ENCODE measurements at regions not wholly inside any gene's neighbourhood (a gene's known extent, or its start where the extent isn't known, plus 50 kb on each side); places are given as distances from the start of the nearest gene placed in this dataset.

DNA sequence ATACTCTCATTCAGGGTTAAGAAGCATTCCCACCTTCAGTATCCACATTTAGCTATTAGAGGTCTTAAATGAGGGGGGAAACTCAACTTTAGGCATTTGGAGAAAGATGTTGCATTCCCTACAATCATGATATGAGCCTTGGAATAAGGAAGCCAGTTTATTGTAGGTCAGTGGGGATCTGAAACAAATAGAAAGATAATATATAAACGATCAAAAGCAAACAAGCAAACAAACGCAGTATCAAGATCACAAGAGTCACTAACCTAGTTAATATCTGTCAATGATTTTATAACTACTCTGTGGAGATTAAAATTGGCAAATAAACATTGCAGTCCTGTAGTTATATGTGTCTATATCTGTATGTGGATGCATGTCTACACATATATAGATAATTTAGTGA is 152.4 kb upstream of the LRATD1 start:
- H3K79me2 ChIP-seq (ENCODE audit: insufficient read depth, low read length), result no peaks in the 10 kb centered on the region
- H3K79me1 ChIP-seq (ENCODE audit: insufficient read depth, low read depth, low read length, poor library complexity, severe bottlenecking), result no peaks in the 10 kb centered on the region
- H3K4me2 ChIP-seq (ENCODE audit: insufficient read depth, insufficient read length, low read length), result no peak overlapping the region
- Mint-ChIP-seq H3K4me1 (no peaks in the 10 kb centered on the region), H3K27ac (no peak overlapping the region), H3K36me3 (ENCODE audit: insufficient read depth in 1 of 3, low read depth in 3 of 3) (no peaks in the 10 kb centered on the region), H3K9me3 (no peaks in the 10 kb centered on the region; a peak in 1 of 5 replicates), H3K27me3 (ENCODE audit: low read depth) (no peaks in the 10 kb centered on the region), H3K4me3 (no peak overlapping the region)
- no peak overlapping the region for H2BK5ac ChIP-seq (ENCODE audit: insufficient read length, low read length)
- no peak overlapping the region for H2AK5ac ChIP-seq (ENCODE audit: insufficient read length, low read length)
- H2BK12ac ChIP-seq (ENCODE audit: insufficient read length, low read depth, low read length), result no peak overlapping the region
- DNase-seq, result no peak
- no CpG with 5 or more reads among the region's 2 CpGs for WGBS (ENCODE audit: extremely low coverage, insufficient read length, low lambda C conversion rate)
- H3K4me1 ChIP-seq (ENCODE audit: insufficient read depth, low read length), result no peaks in the 10 kb centered on the region
- no peaks in the 10 kb centered on the region for H3K9me3 ChIP-seq (ENCODE audit: control insufficient read depth, low read depth, low read length)
- H3K4ac ChIP-seq (ENCODE audit: low read depth, low read length), result no peak overlapping the region
- H3K27ac ChIP-seq (ENCODE audit: insufficient read length, low read depth, low read length), result no peak overlapping the region
- H3K56ac ChIP-seq (ENCODE audit: insufficient read length, low read depth, low read length), result no peak overlapping the region
- H2AFZ ChIP-seq (ENCODE audit: low read length), result no peak overlapping the region
- H2BK15ac ChIP-seq (ENCODE audit: low read depth, low read length), result no peak overlapping the region
- no peak overlapping the region for H4K5ac ChIP-seq (ENCODE audit: insufficient read length, low read depth, low read length)
- no peak overlapping the region for H4K8ac ChIP-seq (replicated peaks; ENCODE audit: insufficient read length, low read depth, low read length)
- no peak overlapping the region for H2BK120ac ChIP-seq (ENCODE audit: low read depth, low read length, poor library complexity, severe bottlenecking)
- no peak overlapping the region for H3K9ac ChIP-seq (ENCODE audit: extremely low read depth, insufficient read length, low read length)
- TF ChIP-seq CTCF (conservative IDR thresholded peaks at IDR 0.05), result no peak
- H3K23ac ChIP-seq (ENCODE audit: insufficient read length, low read depth, low read length), result no peak overlapping the region
- H3K23me2 ChIP-seq (ENCODE audit: insufficient read length, low read depth, low read length, poor library complexity, severe bottlenecking), result no peaks in the 10 kb centered on the region
- H4K20me1 ChIP-seq (ENCODE audit: control insufficient read depth, insufficient read depth, insufficient read length), result no peaks in the 10 kb centered on the region
- no peak overlapping the region for H3K18ac ChIP-seq (ENCODE audit: insufficient read length, low read depth, low read length)
- H2BK20ac ChIP-seq (ENCODE audit: low read depth, low read length, poor library complexity, severe bottlenecking), result no peak overlapping the region
- H3K27me3 ChIP-seq (ENCODE audit: insufficient read depth, low read length), result no peaks in the 10 kb centered on the region
- no peak overlapping the region for H3K14ac ChIP-seq (ENCODE audit: insufficient read depth, low read length)
- H4K91ac ChIP-seq (ENCODE audit: insufficient read length, low read depth, low read length), result no peak overlapping the region
- H3T11ph ChIP-seq (ENCODE audit: low read length), result no peak overlapping the region
